ENCODE measurements at regions not wholly inside any gene's neighbourhood (a gene's known extent, or its start where the extent isn't known, plus 50 kb on each side); places are given as distances from the start of the nearest gene placed in this dataset.
A peak's percentile ranks its signal among the peaks of the same experiment; 100 is the strongest.
"Not testable (repeated sequence)": the region's sequence is repeated elsewhere in the genome, so short reads cannot be mapped to it uniquely, and the experiment has no call there.

GRCh38 chr10:90993340-90993739 lies 72.5 kb upstream of the ANKRD1 start:
- intact Hi-C loops (cut with micrococcal nuclease): no loop called here
- H3K4me3 Mint-ChIP-seq: no peak overlapping the region
- H3K27me3 Mint-ChIP-seq: peaks cover 3% of the 10 kb centered on the region
- H3K4me1 Mint-ChIP-seq (ENCODE audit: low read depth): peaks cover 5% of the 10 kb centered on the region
- peak overlapping the region; percentile 40 for H3K27ac Mint-ChIP-seq
- no peaks in the 10 kb centered on the region for H3K36me3 Mint-ChIP-seq (ENCODE audit: low read depth)
- H3K9me3 Mint-ChIP-seq: no peaks in the 10 kb centered on the region

GRCh38 chr10:90997670-90998069 lies 76.8 kb upstream of the ANKRD1 start:
- no peak overlapping the region for H3K4me3 Mint-ChIP-seq
- intact Hi-C loops (cut with micrococcal nuclease): no loop called here
- peak overlapping the region; percentile 61 for H3K27ac Mint-ChIP-seq
- peaks cover 11% of the 10 kb centered on the region for H3K4me1 Mint-ChIP-seq (ENCODE audit: low read depth)
- H3K36me3 Mint-ChIP-seq (ENCODE audit: low read depth): no peaks in the 10 kb centered on the region
- H3K9me3 Mint-ChIP-seq: no peaks in the 10 kb centered on the region
- H3K27me3 Mint-ChIP-seq: peaks cover 5% of the 10 kb centered on the region

DNA sequence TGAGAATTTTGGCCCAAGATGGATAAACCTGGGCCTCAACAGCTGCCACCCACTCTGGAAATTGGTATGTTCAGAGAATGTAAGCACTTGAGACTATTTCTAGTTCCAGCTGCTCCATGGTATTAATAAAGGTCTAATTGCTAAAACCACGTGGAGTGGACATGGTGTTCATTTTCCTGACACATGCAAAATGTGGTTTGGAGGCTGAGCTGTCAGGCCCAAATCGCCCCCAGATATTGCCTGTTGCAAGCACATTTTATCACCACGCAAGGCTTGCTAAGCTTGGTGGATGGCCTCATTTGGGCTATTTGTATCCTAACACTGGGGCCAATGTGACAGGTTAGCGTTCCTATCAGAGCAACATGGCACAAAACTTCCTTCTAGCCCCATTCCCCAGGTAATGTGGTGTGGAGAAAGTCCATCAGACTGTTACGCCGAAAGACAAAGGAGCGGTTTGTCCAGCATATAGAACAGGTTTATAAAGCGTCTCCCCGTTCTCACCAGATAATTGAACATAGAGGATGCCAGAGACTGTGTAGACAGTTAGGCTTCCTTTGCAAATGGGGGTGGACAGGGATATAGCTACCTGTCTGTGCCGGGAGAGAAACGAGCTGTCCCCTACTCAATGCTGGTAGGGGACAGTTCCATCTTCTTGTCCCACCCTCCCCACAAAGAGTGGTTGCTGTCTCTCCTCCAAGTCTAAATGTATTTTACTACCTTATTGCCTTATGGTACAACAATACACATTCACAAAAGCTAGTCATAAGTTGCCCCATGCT lies 78.0 kb upstream of the ANKRD1 start:
- peak overlapping the region; percentile 61 for H3K27ac Mint-ChIP-seq
- intact Hi-C loops (cut with micrococcal nuclease): no loop called here
- peaks cover 2% of the 10 kb centered on the region for H3K27me3 Mint-ChIP-seq
- H3K4me3 Mint-ChIP-seq: no peak overlapping the region
- H3K9me3 Mint-ChIP-seq: no peaks in the 10 kb centered on the region
- no peaks in the 10 kb centered on the region for H3K36me3 Mint-ChIP-seq (ENCODE audit: low read depth)
- peaks cover 6% of the 10 kb centered on the region for H3K4me1 Mint-ChIP-seq (ENCODE audit: low read depth)

- Mint-ChIP-seq H3K4me3 (no peak overlapping the region), H3K9me3 (no peaks in the 10 kb centered on the region), H3K36me3 (ENCODE audit: low read depth) (no peaks in the 10 kb centered on the region), H3K27me3 (peaks cover 2% of the 10 kb centered on the region), H3K27ac (peak overlapping the region; percentile 69), H3K4me1 (ENCODE audit: low read depth) (peaks cover 6% of the 10 kb centered on the region)
- intact Hi-C loops (cut with micrococcal nuclease): no loop called here
These were observed 78.8 kb upstream of the ANKRD1 start for GRCh38 chr10:90999512-91000172.

GRCh38 chr10:91000470-91000869 lies 79.6 kb upstream of the ANKRD1 start:
- Mint-ChIP-seq H3K27ac (peak overlapping the region; percentile 69), H3K9me3 (no peaks in the 10 kb centered on the region), H3K36me3 (ENCODE audit: low read depth) (no peaks in the 10 kb centered on the region), H3K4me3 (no peak overlapping the region), H3K4me1 (ENCODE audit: low read depth) (peaks cover 6% of the 10 kb centered on the region), H3K27me3 (peaks cover 2% of the 10 kb centered on the region)
- intact Hi-C loops (cut with micrococcal nuclease): no loop called here

DNA sequence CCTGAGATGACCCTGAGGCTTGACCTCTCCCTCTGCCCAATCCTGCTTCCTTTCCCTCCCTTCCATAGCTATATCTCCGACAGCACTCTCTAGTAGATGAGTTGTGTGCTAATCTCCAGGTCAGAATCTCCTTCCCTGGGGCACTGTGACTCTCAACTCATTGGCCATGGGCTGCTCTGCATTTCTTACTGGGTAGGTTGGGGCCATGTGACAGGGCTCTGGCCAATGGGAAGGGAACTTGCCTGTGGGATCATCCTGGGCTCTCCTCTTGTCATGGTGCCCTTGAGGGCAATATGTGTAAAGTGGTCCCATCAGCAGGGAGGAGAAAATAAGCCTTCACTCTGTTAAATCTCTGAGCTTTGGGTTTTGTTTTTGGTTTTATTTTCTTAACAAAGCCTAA lies 80.1 kb upstream of the ANKRD1 start:
- peaks cover 6% of the 10 kb centered on the region for H3K4me1 Mint-ChIP-seq (ENCODE audit: low read depth)
- H3K4me3 Mint-ChIP-seq: no peak overlapping the region
- peaks cover 2% of the 10 kb centered on the region for H3K27me3 Mint-ChIP-seq
- no peaks in the 10 kb centered on the region for H3K36me3 Mint-ChIP-seq (ENCODE audit: low read depth)
- H3K9me3 Mint-ChIP-seq: no peaks in the 10 kb centered on the region
- intact Hi-C loops (cut with micrococcal nuclease): no loop called here
- H3K27ac Mint-ChIP-seq: peak overlapping the region; percentile 69

GRCh38 chr10:91002656-91003055 lies 81.8 kb upstream of the ANKRD1 start:
- Mint-ChIP-seq H3K4me3 (no peak overlapping the region), H3K36me3 (ENCODE audit: low read depth) (no peaks in the 10 kb centered on the region), H3K27me3 (peaks cover 2% of the 10 kb centered on the region), H3K9me3 (no peaks in the 10 kb centered on the region), H3K27ac (no peak overlapping the region), H3K4me1 (ENCODE audit: low read depth) (peaks cover 6% of the 10 kb centered on the region)
- intact Hi-C loops (cut with micrococcal nuclease): no loop called here

GRCh38 chr10:91003379-91003778 lies 82.5 kb upstream of the ANKRD1 start:
- H3K27ac Mint-ChIP-seq; H3K9me3 Mint-ChIP-seq; H3K4me1 Mint-ChIP-seq (ENCODE audit: low read depth); intact Hi-C loops (cut with micrococcal nuclease); H3K27me3 Mint-ChIP-seq; H3K4me3 Mint-ChIP-seq; H3K36me3 Mint-ChIP-seq (ENCODE audit: low read depth): not testable (repeated sequence)

DNA sequence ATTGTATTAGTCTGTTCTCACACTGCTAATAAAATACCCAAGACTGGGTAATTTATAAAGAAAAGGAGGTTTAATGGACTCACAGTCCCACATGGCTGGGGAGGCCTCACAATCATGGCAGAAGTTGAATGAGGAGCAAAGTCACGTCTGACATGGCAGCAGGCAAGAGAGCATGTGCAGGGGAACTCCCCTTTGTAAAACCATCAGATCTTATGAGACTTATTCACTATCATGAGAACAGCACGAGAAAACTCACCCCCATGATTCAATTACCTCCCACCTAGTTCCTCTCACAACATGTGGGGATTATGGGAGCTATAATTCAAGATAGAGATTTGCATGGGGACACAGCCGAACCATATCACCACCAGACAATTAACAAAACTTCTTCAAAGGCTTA lies 84.4 kb upstream of the ANKRD1 start:
- H3K27ac Mint-ChIP-seq; H3K4me3 Mint-ChIP-seq; H3K36me3 Mint-ChIP-seq (ENCODE audit: low read depth); H3K9me3 Mint-ChIP-seq; H3K27me3 Mint-ChIP-seq: not testable (repeated sequence)
- intact Hi-C loops (cut with micrococcal nuclease): loop anchor here (5.0 kb wide), 1 partner anchor 93 kb away; no protein-coding TSS in a partner anchor
- H3K4me1 Mint-ChIP-seq (ENCODE audit: low read depth): peaks cover 11% of the 10 kb centered on the region

GRCh38 chr10:91006001-91006751 lies 85.3 kb upstream of the ANKRD1 start:
- no peak overlapping the region for H3K4me3 Mint-ChIP-seq
- no peaks in the 10 kb centered on the region for H3K27me3 Mint-ChIP-seq
- no peaks in the 10 kb centered on the region for H3K36me3 Mint-ChIP-seq (ENCODE audit: low read depth)
- no peak overlapping the region for H3K27ac Mint-ChIP-seq
- peaks cover 6% of the 10 kb centered on the region for H3K4me1 Mint-ChIP-seq (ENCODE audit: low read depth)
- no peaks in the 10 kb centered on the region for H3K9me3 Mint-ChIP-seq
- intact Hi-C loops (cut with micrococcal nuclease): loop anchor here (1.0 to 5.0 kb wide), 2 partner anchors 94 to 245 kb away; no protein-coding TSS in a partner anchor

GRCh38 chr10:91006752-91007346 lies 86.0 kb upstream of the ANKRD1 start:
- no peaks in the 10 kb centered on the region for H3K9me3 Mint-ChIP-seq
- no peak overlapping the region for H3K4me3 Mint-ChIP-seq
- no peak overlapping the region for H3K27ac Mint-ChIP-seq
- H3K4me1 Mint-ChIP-seq (ENCODE audit: low read depth): peaks cover 6% of the 10 kb centered on the region
- H3K27me3 Mint-ChIP-seq: no peaks in the 10 kb centered on the region
- no peaks in the 10 kb centered on the region for H3K36me3 Mint-ChIP-seq (ENCODE audit: low read depth)
- intact Hi-C loops (cut with micrococcal nuclease): loop anchor here (1.0 to 5.0 kb wide), 2 partner anchors 95 to 244 kb away; no protein-coding TSS in a partner anchor

DNA sequence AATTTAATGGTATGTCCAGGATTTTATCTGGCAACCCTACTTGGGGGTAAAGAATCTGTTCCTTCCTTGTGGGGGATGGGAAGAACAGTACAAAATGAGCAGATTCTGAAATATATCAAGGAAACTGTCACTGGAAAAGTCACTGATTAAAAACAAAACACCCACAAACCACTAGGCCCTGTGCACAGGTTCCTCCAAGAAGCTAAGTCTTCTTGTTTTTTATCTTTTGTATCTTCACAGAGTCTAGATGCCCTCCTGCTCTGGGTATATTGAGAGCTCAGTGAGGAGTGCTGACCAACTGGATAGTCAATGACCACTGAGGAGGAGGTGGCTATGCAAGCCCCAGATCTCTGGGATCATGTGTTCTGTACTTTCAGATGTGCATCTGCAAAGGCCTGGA lies 86.8 kb upstream of the ANKRD1 start:
- Mint-ChIP-seq H3K27me3 (peaks cover 1% of the 10 kb centered on the region), H3K9me3 (no peaks in the 10 kb centered on the region), H3K4me1 (ENCODE audit: low read depth) (peaks cover 6% of the 10 kb centered on the region), H3K4me3 (no peak overlapping the region), H3K36me3 (ENCODE audit: low read depth) (no peaks in the 10 kb centered on the region), H3K27ac (no peak overlapping the region)
- intact Hi-C loops (cut with micrococcal nuclease): loop anchor here (5.0 kb wide), 1 partner anchor 95 kb away; no protein-coding TSS in a partner anchor

DNA sequence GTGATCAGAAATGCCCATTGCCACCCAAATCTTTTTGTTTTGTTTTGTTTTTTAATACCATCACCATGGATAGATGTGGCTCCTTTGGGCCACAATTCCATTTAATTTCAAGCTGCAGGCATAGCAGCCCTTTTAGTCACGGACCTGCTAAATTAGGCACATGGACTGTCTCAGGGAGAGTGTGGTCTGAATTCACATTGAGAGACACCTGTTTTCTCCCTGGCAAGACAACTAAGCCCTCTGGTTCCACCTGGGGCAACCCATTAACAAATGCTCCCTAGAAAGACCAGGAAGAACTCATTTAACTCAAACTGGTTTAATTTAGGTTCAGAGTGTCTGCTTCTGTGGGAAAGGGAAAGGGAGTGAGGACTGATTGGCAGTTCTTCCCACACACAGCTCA lies 88.2 kb upstream of the ANKRD1 start:
- intact Hi-C loops (cut with micrococcal nuclease): loop anchor here (5.0 kb wide), 1 partner anchor 97 kb away; no protein-coding TSS in a partner anchor
- Mint-ChIP-seq H3K27ac (no peak overlapping the region), H3K4me1 (ENCODE audit: low read depth) (peaks cover 6% of the 10 kb centered on the region), H3K4me3 (no peak overlapping the region), H3K27me3 (peaks cover 4% of the 10 kb centered on the region), H3K36me3 (ENCODE audit: low read depth) (no peaks in the 10 kb centered on the region), H3K9me3 (no peaks in the 10 kb centered on the region)

DNA sequence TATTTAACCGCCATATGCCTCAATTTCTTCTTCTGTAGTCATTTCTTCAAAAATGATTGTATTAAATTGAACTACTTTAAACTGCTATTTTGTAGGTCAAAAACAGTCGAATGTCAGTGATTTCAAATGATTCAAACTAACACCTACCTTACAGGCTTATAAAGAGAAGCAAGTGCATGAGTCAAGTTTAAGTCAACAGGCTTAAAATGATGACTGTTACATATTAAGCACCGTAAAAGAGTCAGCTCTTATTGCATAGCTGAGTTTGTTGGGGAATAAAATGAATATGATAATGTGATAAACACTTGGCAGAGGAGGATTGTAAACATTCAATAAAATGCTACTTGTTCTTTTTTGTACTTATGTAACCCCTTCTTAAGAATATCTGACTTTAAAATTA lies 90.1 kb upstream of the ANKRD1 start:
- Mint-ChIP-seq H3K4me3 (no peak overlapping the region), H3K4me1 (ENCODE audit: low read depth) (peaks cover 6% of the 10 kb centered on the region), H3K27ac (no peak overlapping the region), H3K27me3 (peaks cover 4% of the 10 kb centered on the region), H3K36me3 (ENCODE audit: low read depth) (no peaks in the 10 kb centered on the region), H3K9me3 (no peaks in the 10 kb centered on the region)
- intact Hi-C loops (cut with micrococcal nuclease): no loop called here

All from dendritic cell treated with granulocyte-macrophage colony-stimulating factor and Interleukin-4, amounts not matched to agents 40 ng/mL and 50 ng/mL, for 4 days (primary cell).